ENCODE measurements at regions not wholly inside any gene's neighbourhood (a gene's known extent, or its start where the extent isn't known, plus 50 kb on each side); places are given as distances from the start of the nearest gene placed in this dataset.

- H3K27me3 Mint-ChIP-seq: peaks cover 8 to 10% of the 10 kb centered on the region in 2 donors
- Histone ChIP-seq H3K9me3 (ENCODE audit: low read length) (no peaks in the 10 kb centered on the region), H3K4me3 (ENCODE audit: low read length) (no peak overlapping the region), H3K27ac (ENCODE audit: low read depth, low read length) (no peak overlapping the region), H3K27me3 (ENCODE audit: insufficient read depth, low read length, poor library complexity, severe bottlenecking) (no peaks in the 10 kb centered on the region), H3K36me3 (ENCODE audit: insufficient read depth, low read length) (no peaks in the 10 kb centered on the region), H3K4me1 (ENCODE audit: insufficient read depth, low read length) (no peaks in the 10 kb centered on the region)
- no peak overlapping the region for H3K27ac Mint-ChIP-seq
- H3K36me3 Mint-ChIP-seq: no peaks in the 10 kb centered on the region
- H3K9me3 Mint-ChIP-seq: peaks cover 0 to 10% (median 4%) of the 10 kb centered on the region in 5 donors
- no peak overlapping the region for H3K4me3 Mint-ChIP-seq
- POLR2A ChIA-PET: no interaction called here
- peak in 1 of 5 donors; percentile 5 for DNase-seq
- CTCF ChIA-PET: no interaction called here
- H3K4me1 Mint-ChIP-seq: no peaks in the 10 kb centered on the region
These were observed 952.7 kb downstream of the BRD1 start for GRCh38 chr22:48874956-48875355.

GRCh38 chr22:48873191-48873520 is 954.5 kb downstream of the BRD1 start:
- Histone ChIP-seq H3K4me3 (ENCODE audit: low read length) (no peak overlapping the region), H3K27me3 (ENCODE audit: insufficient read depth, low read length, poor library complexity, severe bottlenecking) (no peaks in the 10 kb centered on the region), H3K4me1 (ENCODE audit: insufficient read depth, low read length) (no peaks in the 10 kb centered on the region), H3K36me3 (ENCODE audit: insufficient read depth, low read length) (no peaks in the 10 kb centered on the region), H3K27ac (ENCODE audit: low read depth, low read length) (no peak overlapping the region), H3K9me3 (ENCODE audit: low read length) (no peaks in the 10 kb centered on the region)
- ChIA-PET POLR2A (no interaction called here), CTCF (no interaction called here)
- H3K27me3 Mint-ChIP-seq: peaks cover 8 to 10% of the 10 kb centered on the region in 2 donors
- H3K4me1 Mint-ChIP-seq: no peaks in the 10 kb centered on the region
- H3K36me3 Mint-ChIP-seq: no peaks in the 10 kb centered on the region
- peaks cover 0 to 10% (median 4%) of the 10 kb centered on the region in 5 donors for H3K9me3 Mint-ChIP-seq
- H3K27ac Mint-ChIP-seq: no peak overlapping the region
- H3K4me3 Mint-ChIP-seq: no peak overlapping the region
- DNase-seq: no peak

GRCh38 chr22:48872271-48873190 is 955.1 kb downstream of the BRD1 start:
- Histone ChIP-seq H3K27ac (ENCODE audit: low read depth, low read length) (no peak overlapping the region), H3K36me3 (ENCODE audit: insufficient read depth, low read length) (no peaks in the 10 kb centered on the region), H3K4me3 (ENCODE audit: low read length) (no peak overlapping the region), H3K9me3 (ENCODE audit: low read length) (no peaks in the 10 kb centered on the region), H3K27me3 (ENCODE audit: insufficient read depth, low read length, poor library complexity, severe bottlenecking) (no peaks in the 10 kb centered on the region), H3K4me1 (ENCODE audit: insufficient read depth, low read length) (no peaks in the 10 kb centered on the region)
- H3K27me3 Mint-ChIP-seq: peaks cover 8 to 10% of the 10 kb centered on the region in 2 donors
- ChIA-PET CTCF (no interaction called here), POLR2A (no interaction called here)
- peaks cover 0 to 10% (median 4%) of the 10 kb centered on the region in 5 donors for H3K9me3 Mint-ChIP-seq
- H3K27ac Mint-ChIP-seq: no peak overlapping the region
- DNase-seq: peak in 1 of 5 donors; percentile 32
- no peaks in the 10 kb centered on the region for H3K4me1 Mint-ChIP-seq
- H3K36me3 Mint-ChIP-seq: no peaks in the 10 kb centered on the region
- H3K4me3 Mint-ChIP-seq: no peak overlapping the region

GRCh38 chr22:48871176-48871840 is 956.4 kb downstream of the BRD1 start:
- Histone ChIP-seq H3K36me3 (ENCODE audit: insufficient read depth, low read length) (no peaks in the 10 kb centered on the region), H3K27me3 (ENCODE audit: insufficient read depth, low read length, poor library complexity, severe bottlenecking) (no peaks in the 10 kb centered on the region), H3K4me1 (ENCODE audit: insufficient read depth, low read length) (no peaks in the 10 kb centered on the region), H3K27ac (ENCODE audit: low read depth, low read length) (no peak overlapping the region), H3K9me3 (ENCODE audit: low read length) (no peaks in the 10 kb centered on the region), H3K4me3 (ENCODE audit: low read length) (no peak overlapping the region)
- peak in 1 of 5 donors; percentile 23 for DNase-seq
- POLR2A ChIA-PET: no interaction called here
- CTCF ChIA-PET: no interaction called here
- H3K4me1 Mint-ChIP-seq: no peaks in the 10 kb centered on the region
- H3K9me3 Mint-ChIP-seq: peaks cover 0 to 7% (median 4%) of the 10 kb centered on the region in 5 donors
- no peaks in the 10 kb centered on the region for H3K36me3 Mint-ChIP-seq
- no peak overlapping the region for H3K27ac Mint-ChIP-seq
- H3K4me3 Mint-ChIP-seq: no peak overlapping the region
- H3K27me3 Mint-ChIP-seq: peaks cover 5 to 10% of the 10 kb centered on the region in 2 donors

GRCh38 chr22:48870436-48870835 is 957.2 kb downstream of the BRD1 start:
- Histone ChIP-seq H3K27me3 (ENCODE audit: insufficient read depth, low read length, poor library complexity, severe bottlenecking) (no peaks in the 10 kb centered on the region), H3K27ac (ENCODE audit: low read depth, low read length) (no peak overlapping the region), H3K4me3 (ENCODE audit: low read length) (no peak overlapping the region), H3K36me3 (ENCODE audit: insufficient read depth, low read length) (no peaks in the 10 kb centered on the region), H3K9me3 (ENCODE audit: low read length) (no peaks in the 10 kb centered on the region), H3K4me1 (ENCODE audit: insufficient read depth, low read length) (no peaks in the 10 kb centered on the region)
- Mint-ChIP-seq H3K27ac (no peak overlapping the region), H3K4me1 (no peaks in the 10 kb centered on the region), H3K4me3 (no peak overlapping the region), H3K27me3 (peaks cover 4 to 10% of the 10 kb centered on the region in 2 donors), H3K36me3 (no peaks in the 10 kb centered on the region), H3K9me3 (peaks cover 0 to 4% (median 4%) of the 10 kb centered on the region in 5 donors)
- ChIA-PET POLR2A (no interaction called here), CTCF (no interaction called here)
- DNase-seq: peak in 1 of 5 donors; percentile 12

GRCh38 chr22:48869788-48870187 is 957.9 kb downstream of the BRD1 start:
- Mint-ChIP-seq H3K9me3 (peaks cover 0 to 4% (median 4%) of the 10 kb centered on the region in 5 donors), H3K27me3 (peaks cover 6 to 10% of the 10 kb centered on the region in 2 donors), H3K36me3 (no peaks in the 10 kb centered on the region), H3K4me3 (no peak overlapping the region), H3K27ac (no peak overlapping the region), H3K4me1 (no peaks in the 10 kb centered on the region)
- DNase-seq: peak in 1 of 5 donors; percentile 24
- Histone ChIP-seq H3K36me3 (ENCODE audit: insufficient read depth, low read length) (no peaks in the 10 kb centered on the region), H3K4me1 (ENCODE audit: insufficient read depth, low read length) (no peaks in the 10 kb centered on the region), H3K27me3 (ENCODE audit: insufficient read depth, low read length, poor library complexity, severe bottlenecking) (no peaks in the 10 kb centered on the region), H3K4me3 (ENCODE audit: low read length) (no peak overlapping the region), H3K9me3 (ENCODE audit: low read length) (no peaks in the 10 kb centered on the region), H3K27ac (ENCODE audit: low read depth, low read length) (no peak overlapping the region)
- CTCF ChIA-PET: no interaction called here
- POLR2A ChIA-PET: no interaction called here

- Histone ChIP-seq H3K36me3 (ENCODE audit: insufficient read depth, low read length) (no peaks in the 10 kb centered on the region), H3K27me3 (ENCODE audit: insufficient read depth, low read length, poor library complexity, severe bottlenecking) (no peaks in the 10 kb centered on the region), H3K4me3 (ENCODE audit: low read length) (no peak overlapping the region), H3K9me3 (ENCODE audit: low read length) (no peaks in the 10 kb centered on the region), H3K4me1 (ENCODE audit: insufficient read depth, low read length) (no peaks in the 10 kb centered on the region), H3K27ac (ENCODE audit: low read depth, low read length) (no peak overlapping the region)
- H3K27me3 Mint-ChIP-seq: peaks cover 4 to 10% of the 10 kb centered on the region in 2 donors
- peaks cover 0 to 4% (median 4%) of the 10 kb centered on the region in 5 donors for H3K9me3 Mint-ChIP-seq
- DNase-seq: peak in 1 of 5 donors; percentile 24
- POLR2A ChIA-PET: no interaction called here
- H3K4me1 Mint-ChIP-seq: no peaks in the 10 kb centered on the region
- no peak overlapping the region for H3K4me3 Mint-ChIP-seq
- H3K27ac Mint-ChIP-seq: no peak overlapping the region
- no peaks in the 10 kb centered on the region for H3K36me3 Mint-ChIP-seq
- CTCF ChIA-PET: no interaction called here
These were observed 958.5 kb downstream of the BRD1 start for GRCh38 chr22:48869161-48869560.

- Mint-ChIP-seq H3K4me1 (no peaks in the 10 kb centered on the region), H3K36me3 (no peaks in the 10 kb centered on the region), H3K27ac (peak overlapping the region in 1 of 8 donors; percentile 43), H3K9me3 (peaks cover 0 to 4% (median 4%) of the 10 kb centered on the region in 5 donors), H3K4me3 (no peak overlapping the region), H3K27me3 (peaks cover 4 to 9% of the 10 kb centered on the region in 2 donors)
- ChIA-PET CTCF (no interaction called here), POLR2A (no interaction called here)
- H3K4me1 ChIP-seq (ENCODE audit: insufficient read depth, low read length): no peaks in the 10 kb centered on the region
- H3K27me3 ChIP-seq (ENCODE audit: insufficient read depth, low read length, poor library complexity, severe bottlenecking): no peaks in the 10 kb centered on the region
- H3K27ac ChIP-seq (ENCODE audit: low read depth, low read length): no peak overlapping the region
- peak in 1 of 5 donors; percentile 8 for DNase-seq
- no peaks in the 10 kb centered on the region for H3K9me3 ChIP-seq (ENCODE audit: low read length)
- no peaks in the 10 kb centered on the region for H3K36me3 ChIP-seq (ENCODE audit: insufficient read depth, low read length)
- H3K4me3 ChIP-seq (ENCODE audit: low read length): no peak overlapping the region
These were observed 959.1 kb downstream of the BRD1 start for GRCh38 chr22:48868554-48868953.

Measured in CD8-positive, alpha-beta memory T cell (primary cell).